Prostate gland (tissue), 2 donors: ENCODE measurements at regions not wholly inside any gene's neighbourhood (a gene's known extent, or its start where the extent isn't known, plus 50 kb on each side); places are given as distances from the start of the nearest gene placed in this dataset.

Experiments
- CTCF ChIP-seq, 4 experiments: fragments of 200-600 bp in 2 of 4; fragments of 450-650 bp in 2 of 4; sonication (generic) in 2 of 4; IDR thresholded peaks; 1 replicate in 3 of 4; 2 replicates in 1 of 4; pipeline ENCODE4 v1.5.1; 2016 to 2019; ENCODE audit warnings: antibody characterized with exemption in 4 of 4, mild to moderate bottlenecking in 2 of 4, moderate library complexity in 2 of 4
- POLR2A ChIP-seq: fragments of 450-650 bp; IDR thresholded peaks from one replicate; pipeline ENCODE4 v1.6.1; 2016; ENCODE audit warnings: antibody characterized with exemption, mild to moderate bottlenecking
- POLR2AphosphoS5 ChIP-seq: sonication (generic); formaldehyde crosslinking; IDR thresholded peaks from one replicate; pipeline ENCODE4 v1.6.1; 2017; ENCODE audit warnings: antibody characterized with exemption

- TF ChIP-seq CTCF (IDR thresholded peaks at IDR 0.05) (no peak), POLR2A (no peak), POLR2AphosphoS5 (no peak)
Observed at GRCh38 chr6:76888351-76888750, 574.9 kb downstream of the HTR1B start.
